GM21786 (cell line): ENCODE measurements at regions not wholly inside any gene's neighbourhood (a gene's known extent, or its start where the extent isn't known, plus 50 kb on each side); places are given as distances from the start of the nearest gene placed in this dataset.
A peak's percentile ranks its signal among the peaks of the same experiment; 100 is the strongest.
"Not testable (repeated sequence)": the region's sequence is repeated elsewhere in the genome, so short reads cannot be mapped to it uniquely, and the experiment has no call there.

Experiments used
- ATAC-seq: cut with Tn5 transposase; IDR thresholded peaks from one replicate; pipeline ENCODE4 v1.9.1; 2021; ENCODE audit not compliant: unreplicated experiment

DNA sequence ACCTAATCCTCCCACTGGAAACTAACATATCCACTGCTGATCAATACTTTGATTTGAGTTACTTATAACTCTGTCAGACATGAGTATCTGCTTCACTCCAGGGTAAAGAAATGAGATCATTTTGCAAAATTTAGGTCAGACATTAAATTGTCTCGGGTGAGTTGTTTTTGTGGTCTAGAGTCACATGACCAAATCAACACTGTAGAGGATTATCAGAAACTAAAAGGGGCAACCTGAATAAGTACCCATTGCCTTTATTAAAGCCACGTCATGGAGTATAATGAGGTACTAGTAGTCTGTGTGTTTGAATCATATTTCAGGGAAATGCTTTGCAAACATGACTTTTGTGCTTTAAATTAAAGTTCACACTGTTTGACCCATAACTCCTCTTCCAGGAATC is 107.7 kb upstream of the ADO start:
- no peak for ATAC-seq

DNA sequence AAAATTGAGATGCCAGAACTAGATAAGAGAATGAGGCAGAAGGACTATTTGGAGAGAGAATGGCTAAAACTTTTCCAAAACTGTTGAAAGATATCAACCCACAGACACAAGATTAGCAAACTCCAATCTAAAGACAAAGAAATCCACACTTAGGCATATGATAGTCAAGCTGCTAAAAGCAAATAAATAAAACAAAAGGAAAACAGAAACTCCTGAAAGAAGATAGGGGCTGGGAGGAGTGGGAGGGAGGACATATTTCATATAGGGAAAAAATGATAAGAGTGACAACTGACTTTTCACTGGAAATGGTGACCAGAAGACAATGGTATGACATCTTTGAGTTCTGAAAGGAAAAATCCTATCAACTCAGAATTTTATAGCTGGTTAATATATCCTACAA is 105.4 kb upstream of the ADO start:
- ATAC-seq: no peak

DNA sequence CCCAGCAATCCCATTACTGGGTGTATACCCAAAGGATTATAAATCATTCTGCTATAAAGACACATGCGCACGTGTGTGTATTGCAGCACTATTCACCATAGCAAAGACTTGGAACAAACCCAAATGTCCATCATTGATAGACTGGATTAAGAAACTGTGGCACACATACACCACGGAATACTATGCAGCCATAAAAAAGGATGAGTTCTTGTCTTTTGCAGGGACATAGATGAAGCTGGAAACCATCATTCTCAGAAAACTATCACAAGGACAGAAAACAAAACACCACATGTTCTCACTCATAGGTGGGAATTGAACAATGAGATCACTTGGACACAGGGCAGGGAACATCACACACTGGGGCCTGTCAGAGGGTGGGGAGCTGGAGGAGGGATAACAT is 100.4 kb upstream of the ADO start:
- ATAC-seq: not testable (repeated sequence)

- no peak for ATAC-seq
These were observed 98.7 kb upstream of the ADO start for GRCh38 chr10:62705789-62706188.

DNA sequence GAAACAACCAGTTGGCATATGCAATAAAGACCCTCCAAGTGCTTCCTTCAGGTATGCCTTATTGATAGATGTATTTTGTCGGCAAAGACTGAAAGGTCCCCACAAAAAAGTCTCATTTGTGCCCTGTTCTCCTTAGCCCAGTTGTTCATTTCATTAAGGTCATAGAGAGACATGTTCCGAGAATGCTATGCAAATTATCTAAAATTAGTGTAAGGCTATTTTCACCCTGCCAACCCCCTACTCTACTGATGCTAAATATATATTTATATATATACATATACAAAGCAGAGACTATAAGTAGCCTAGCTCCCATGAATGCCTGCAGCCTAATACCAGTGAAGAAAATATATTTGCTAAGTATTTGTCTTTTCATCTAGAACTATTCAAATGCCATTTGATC is 96.7 kb upstream of the ADO start:
- ATAC-seq: peak; percentile 72

DNA sequence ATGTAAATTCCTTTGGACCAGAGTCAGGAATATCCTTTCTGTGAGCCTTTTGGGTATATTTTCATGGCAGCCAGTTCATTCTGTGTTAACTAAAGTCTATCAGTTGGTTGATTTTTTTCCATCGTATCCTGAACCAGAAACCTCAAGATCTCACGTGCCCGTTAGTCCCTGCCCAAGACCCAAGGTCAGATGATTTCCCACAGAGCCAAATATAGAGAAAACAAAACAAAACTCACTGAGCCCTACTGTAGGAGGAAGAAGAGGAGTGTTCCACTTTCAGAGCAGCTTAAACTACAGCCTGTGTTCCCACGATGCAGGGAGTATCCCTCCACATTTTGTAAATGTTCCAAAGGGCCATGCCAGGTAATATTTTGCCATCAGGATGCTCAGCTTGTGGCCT is 96.0 kb upstream of the ADO start:
- ATAC-seq: no peak

- ATAC-seq: no peak
These were observed 95.3 kb upstream of the ADO start for GRCh38 chr10:62709200-62709599.

- ATAC-seq: peak; percentile 54
These were observed 94.3 kb upstream of the ADO start for GRCh38 chr10:62710182-62710581.

DNA sequence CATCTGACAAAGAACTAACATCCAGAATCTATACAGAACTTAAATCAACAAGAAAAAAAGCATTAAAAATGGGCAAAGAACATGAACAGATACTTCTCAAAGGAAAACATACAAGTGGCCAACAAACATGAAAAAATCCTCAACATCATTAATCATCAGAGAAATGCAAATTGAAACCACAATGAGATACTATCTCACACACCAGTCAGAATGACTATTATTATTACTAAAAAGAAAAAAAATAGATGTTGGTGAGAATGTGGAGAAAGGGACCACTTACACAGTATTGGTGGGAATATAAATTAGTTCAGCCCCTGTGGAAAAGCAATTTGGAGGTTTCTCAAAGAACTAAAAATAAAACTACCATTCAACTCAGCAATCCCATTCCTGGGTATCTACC is 89.1 kb upstream of the ADO start:
- ATAC-seq: no peak

- ATAC-seq: no peak
These were observed 85.9 kb upstream of the ADO start for GRCh38 chr10:62718585-62718984.

DNA sequence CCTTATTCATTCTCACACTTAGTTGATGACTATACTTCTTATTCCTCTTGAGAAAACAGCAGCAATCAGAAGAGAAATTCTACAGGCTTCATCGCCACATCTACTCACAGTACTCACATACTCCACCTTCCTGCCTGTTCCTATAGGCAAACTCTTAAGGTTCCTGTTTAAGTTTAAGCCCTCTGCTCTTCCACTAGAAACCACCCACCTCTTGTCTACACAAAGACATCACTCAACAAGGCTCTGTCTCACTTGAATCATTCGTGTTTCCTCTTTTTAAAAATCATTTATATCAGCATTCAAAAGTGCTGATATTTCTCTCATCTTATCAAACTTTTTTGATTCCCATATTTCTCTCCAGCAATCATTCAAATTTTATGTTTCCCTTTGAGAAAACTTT is 85.5 kb upstream of the ADO start:
- no peak for ATAC-seq

DNA sequence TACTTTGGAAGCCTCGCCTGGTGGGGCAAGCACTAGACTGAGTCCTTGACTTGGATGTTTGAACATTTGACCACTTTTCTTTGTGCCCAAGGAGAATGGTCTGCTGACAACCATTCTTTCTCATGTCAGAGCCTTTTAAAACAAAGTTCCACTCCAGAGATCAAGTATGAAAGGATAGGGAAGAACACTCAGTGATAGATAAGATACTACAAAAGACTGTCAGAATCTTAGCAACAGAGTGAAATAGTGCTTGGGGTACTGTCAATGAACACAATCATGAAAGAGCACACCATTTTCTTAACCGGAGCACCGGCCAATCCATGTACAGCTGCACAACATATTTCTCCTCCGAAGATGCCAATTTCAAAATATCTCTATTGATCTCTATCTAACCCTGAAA is 82.8 kb upstream of the ADO start:
- ATAC-seq: no peak

GRCh38 chr10:62723375-62723774 is 81.1 kb upstream of the ADO start:
- no peak for ATAC-seq

GRCh38 chr10:62724465-62724864 is 80.1 kb upstream of the ADO start:
- no peak for ATAC-seq

GRCh38 chr10:62726142-62726541 is 78.4 kb upstream of the ADO start:
- ATAC-seq: peak; percentile 92

DNA sequence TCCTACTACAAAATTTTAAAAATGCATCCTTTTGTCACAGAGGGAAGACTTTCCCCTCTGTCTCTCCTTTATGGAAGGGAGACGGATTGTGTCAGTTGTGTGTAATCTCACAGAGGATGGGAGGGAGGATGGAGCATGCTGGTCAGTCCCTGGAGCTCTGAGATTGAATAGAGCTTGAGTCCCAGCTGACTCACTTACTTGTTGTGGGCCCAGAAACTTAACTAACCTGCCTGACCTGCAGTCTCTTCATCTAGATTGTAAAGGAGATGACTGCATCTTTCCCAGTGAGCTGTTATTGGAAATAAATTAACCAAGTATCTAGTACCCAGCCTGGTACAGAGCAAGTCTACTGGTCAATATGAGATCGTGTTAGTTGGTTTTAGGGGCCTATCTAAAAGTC is 77.9 kb upstream of the ADO start:
- no peak for ATAC-seq

GRCh38 chr10:62727934-62728333 is 76.6 kb upstream of the ADO start:
- no peak for ATAC-seq

GRCh38 chr10:62728479-62728878 is 76.0 kb upstream of the ADO start:
- ATAC-seq: no peak

DNA sequence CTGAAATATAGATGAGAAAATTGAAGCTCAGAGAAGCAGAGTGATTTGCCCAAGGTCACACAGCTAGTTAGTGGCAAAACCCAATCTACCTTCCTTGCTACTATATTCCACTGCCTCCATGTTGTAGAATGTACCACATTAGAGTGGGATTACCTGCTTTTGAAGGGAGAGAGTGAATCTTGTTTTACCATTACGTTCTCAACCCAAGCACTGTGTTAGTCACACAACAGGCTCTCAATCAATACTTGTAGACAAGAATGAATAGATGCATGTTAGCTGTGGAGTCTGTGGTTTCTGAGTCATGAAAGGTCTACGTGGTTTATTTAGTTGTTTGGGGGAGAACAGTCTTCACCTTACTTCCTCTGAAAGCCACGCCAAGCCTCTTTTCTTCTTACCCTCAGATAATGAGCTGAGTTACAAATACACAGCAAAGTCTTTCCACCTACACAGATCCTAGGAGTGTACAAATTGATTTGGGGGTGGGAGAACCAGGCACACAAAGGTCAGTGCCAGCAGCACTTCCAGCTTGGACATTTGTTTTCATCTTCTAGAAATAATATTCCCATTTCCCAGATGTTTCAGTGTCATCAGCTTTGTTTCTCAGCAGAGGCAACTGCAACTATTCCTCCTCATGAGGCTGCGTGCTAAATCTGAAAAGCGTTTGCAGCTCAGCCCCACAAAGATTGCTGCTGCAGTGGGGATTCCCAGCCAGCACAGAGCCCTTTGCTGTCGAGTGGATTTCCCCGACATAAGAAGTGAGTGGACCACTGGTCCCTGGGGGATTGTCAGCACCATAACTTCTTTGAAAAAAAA is 71.5 kb upstream of the ADO start:
- peak; percentile 84 for ATAC-seq

DNA sequence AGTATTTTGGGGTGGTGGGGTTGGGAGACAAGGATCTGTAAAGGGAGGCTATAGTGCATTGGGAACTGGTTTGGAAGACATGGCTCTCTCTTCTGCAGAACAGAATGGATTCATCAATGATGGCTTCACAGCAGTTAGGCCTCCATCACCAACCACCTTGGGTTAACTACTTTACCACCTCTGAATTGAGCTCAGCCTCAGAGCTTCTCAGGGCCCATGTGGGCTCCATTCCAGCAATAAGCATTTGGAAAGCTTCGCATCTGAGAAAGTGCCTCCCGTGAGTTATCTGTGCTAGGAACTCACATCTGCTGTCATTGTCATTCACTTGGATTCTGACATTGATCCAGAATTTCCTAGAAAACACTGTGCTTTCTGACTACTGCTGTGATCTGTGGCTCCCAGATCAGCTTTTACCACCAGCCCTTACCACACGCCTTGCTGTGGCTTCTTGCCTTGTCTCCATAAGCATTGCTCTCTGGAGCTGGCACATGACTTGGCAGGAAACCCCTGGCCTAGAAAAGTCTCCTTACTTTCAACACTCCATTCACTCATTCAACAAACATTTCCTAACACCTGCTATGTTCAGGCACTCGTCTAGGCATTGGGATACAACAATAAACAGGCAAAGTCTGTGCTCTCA is 70.7 kb upstream of the ADO start:
- peak; percentile 3 for ATAC-seq

- no peak for ATAC-seq
These were observed 69.6 kb upstream of the ADO start for GRCh38 chr10:62734781-62735463.

DNA sequence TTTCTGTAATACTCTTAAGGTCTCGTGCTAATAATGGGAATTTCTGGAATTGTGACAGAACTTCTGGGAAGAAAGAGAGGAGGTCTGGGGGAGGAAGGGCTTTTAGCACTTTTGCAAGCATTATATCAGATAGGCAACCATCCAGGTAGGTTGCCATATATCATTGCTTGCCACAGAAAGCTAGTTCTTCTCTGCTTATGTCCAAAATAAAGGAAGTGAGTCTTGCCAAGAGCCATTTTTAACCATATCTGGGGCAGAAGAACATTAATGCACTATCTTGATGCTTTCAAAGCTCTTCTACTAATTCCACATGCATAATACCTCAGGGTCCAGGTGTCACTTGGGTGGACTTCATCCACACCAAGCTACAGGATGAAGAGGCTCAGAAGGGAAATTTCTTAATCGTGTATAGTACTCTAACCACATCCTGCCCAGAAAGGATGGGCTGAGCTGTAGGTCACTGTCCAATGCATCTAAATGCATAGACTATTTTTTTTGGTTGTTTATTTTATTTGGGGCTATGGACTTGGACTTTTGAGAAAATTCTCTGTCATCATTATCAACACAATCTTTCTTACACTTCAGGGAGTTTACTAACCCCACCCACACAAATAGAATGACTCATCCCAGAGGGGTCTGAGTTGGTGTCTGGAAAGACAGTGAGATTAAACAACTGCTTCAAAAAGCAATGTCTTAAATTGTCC is 68.9 kb upstream of the ADO start:
- ATAC-seq: peak; percentile 44
